ENCODE measurements at regions not wholly inside any gene's neighbourhood (a gene's known extent, or its start where the extent isn't known, plus 50 kb on each side); places are given as distances from the start of the nearest gene placed in this dataset.

DNA sequence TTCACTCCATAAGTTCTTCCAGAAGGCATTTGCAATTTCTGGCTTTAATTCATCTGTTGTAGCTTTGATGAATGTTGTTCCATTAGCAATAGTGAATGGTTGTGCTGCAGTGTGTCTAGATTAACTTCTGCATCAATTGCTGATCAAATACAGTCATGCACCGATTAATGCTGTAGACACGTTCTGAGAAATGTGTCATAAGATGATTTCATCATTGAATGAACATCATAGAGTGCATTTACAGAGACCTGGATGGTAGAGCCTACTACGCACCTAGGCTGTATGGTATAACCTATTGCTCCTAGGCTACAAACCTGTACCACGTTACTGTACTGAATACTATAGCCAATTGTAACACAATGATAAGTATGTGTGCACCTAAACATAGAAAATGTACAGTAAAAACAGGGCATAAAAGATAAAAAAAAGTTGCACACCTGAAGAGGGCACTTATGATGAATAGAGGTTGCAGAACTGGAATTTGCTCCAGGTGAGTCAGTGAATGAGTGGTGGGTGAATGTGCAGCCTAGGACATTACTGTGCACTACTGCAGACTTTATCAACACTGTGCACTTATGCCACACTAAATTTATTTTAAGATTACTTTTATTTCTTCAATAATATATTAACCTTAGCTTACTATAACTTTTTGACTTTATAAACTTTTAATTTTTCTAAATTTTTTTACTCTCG is 170.7 kb downstream of the HERPUD2 start:
- no peaks in the 10 kb centered on the region for H3K4me1 Mint-ChIP-seq (ENCODE audit: low read depth)
- H3K4me3 Mint-ChIP-seq (ENCODE audit: low read depth) = no peak overlapping the region
- no peaks in the 10 kb centered on the region for H3K36me3 Mint-ChIP-seq (ENCODE audit: insufficient read depth)
- peaks cover 43% of the 10 kb centered on the region for H3K27me3 Mint-ChIP-seq
- TF ChIP-seq, protein P1, sequence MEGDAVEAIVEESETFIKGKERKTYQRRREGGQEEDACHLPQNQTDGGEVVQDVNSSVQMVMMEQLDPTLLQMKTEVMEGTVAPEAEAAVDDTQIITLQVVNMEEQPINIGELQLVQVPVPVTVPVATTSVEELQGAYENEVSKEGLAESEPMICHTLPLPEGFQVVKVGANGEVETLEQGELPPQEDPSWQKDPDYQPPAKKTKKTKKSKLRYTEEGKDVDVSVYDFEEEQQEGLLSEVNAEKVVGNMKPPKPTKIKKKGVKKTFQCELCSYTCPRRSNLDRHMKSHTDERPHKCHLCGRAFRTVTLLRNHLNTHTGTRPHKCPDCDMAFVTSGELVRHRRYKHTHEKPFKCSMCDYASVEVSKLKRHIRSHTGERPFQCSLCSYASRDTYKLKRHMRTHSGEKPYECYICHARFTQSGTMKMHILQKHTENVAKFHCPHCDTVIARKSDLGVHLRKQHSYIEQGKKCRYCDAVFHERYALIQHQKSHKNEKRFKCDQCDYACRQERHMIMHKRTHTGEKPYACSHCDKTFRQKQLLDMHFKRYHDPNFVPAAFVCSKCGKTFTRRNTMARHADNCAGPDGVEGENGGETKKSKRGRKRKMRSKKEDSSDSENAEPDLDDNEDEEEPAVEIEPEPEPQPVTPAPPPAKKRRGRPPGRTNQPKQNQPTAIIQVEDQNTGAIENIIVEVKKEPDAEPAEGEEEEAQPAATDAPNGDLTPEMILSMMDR (IDR thresholded peaks at IDR 0.05; ENCODE audit: unreplicated experiment) = no peak
- no peak overlapping the region for H3K27ac Mint-ChIP-seq
- no peak for DNase-seq (ENCODE audit: low spot score, unreplicated experiment)
- H3K9me3 Mint-ChIP-seq (ENCODE audit: low read depth) = no peaks in the 10 kb centered on the region

DNA sequence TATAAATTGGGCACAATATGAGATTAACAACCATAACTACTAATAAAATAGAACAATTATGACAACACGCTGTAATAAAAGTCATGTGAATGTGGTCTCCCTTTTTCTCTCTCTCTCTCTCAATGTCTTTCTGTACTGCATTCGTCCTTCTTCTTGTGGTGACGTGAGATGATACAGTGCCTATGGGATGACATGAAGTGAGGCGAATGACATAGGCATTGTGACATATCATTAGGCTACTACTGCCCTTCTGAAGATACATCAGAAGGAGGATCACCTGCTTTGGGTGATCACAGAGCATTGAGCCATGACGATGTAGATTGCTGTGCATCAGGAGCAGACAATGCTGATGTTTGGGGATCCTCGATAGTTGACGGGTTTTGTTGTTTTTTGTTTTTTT is 171.6 kb downstream of the HERPUD2 start:
- H3K27ac Mint-ChIP-seq = no peak overlapping the region
- H3K4me1 Mint-ChIP-seq (ENCODE audit: low read depth) = no peaks in the 10 kb centered on the region
- peaks cover 49% of the 10 kb centered on the region for H3K27me3 Mint-ChIP-seq
- H3K9me3 Mint-ChIP-seq (ENCODE audit: low read depth) = no peaks in the 10 kb centered on the region
- H3K4me3 Mint-ChIP-seq (ENCODE audit: low read depth) = no peak overlapping the region
- TF ChIP-seq, protein P1 (IDR thresholded peaks at IDR 0.05; ENCODE audit: unreplicated experiment) = no peak
- H3K36me3 Mint-ChIP-seq (ENCODE audit: insufficient read depth) = no peaks in the 10 kb centered on the region
- DNase-seq (ENCODE audit: low spot score, unreplicated experiment) = no peak

DNA sequence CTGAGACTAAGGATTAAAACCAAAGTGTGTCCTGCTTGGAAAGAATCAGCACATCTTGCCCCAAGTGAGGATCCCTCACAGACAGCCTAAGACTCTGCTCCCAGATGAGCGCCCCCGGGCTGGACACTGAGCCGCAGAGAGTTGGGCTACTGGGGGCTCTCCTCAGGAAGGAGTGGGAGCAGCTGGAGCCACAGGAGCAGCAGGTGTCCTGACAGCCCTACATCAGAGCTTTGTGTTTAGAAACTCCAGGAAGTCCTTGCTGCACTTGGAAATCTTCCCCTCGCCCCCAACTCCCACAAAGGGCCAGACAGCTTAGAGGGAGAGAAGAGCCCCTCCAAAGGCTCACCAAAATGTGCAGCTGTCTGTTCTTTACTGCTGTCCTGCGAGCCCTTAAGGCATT is 172.2 kb downstream of the HERPUD2 start:
- Mint-ChIP-seq H3K4me1 (ENCODE audit: low read depth) (no peaks in the 10 kb centered on the region), H3K27ac (no peak overlapping the region), H3K4me3 (ENCODE audit: low read depth) (no peak overlapping the region), H3K27me3 (peaks cover 53% of the 10 kb centered on the region), H3K36me3 (ENCODE audit: insufficient read depth) (no peaks in the 10 kb centered on the region), H3K9me3 (ENCODE audit: low read depth) (no peaks in the 10 kb centered on the region)
- TF ChIP-seq, protein P1 (IDR thresholded peaks at IDR 0.05; ENCODE audit: unreplicated experiment) = no peak
- DNase-seq (ENCODE audit: low spot score, unreplicated experiment) = no peak

DNA sequence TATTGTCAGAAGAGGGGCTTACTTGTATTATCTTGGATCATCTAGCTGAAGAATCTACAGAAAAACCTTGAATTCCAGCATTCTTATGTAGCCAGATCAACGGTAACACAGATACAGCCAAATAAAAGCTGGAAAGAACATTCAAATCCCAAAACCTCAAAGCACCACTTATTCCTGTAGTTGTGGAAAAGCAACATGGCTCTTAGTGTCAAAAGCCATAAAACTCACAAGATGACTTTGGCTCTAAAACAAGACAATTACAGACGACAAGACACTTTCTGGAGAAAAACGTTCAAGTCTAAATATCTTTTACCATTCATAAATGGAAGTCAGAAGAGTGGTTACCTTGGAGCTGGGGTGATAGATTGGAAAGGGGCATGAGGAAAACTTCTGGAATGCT is 173.0 kb downstream of the HERPUD2 start:
- Mint-ChIP-seq H3K27ac (no peak overlapping the region), H3K27me3 (peaks cover 56% of the 10 kb centered on the region), H3K36me3 (ENCODE audit: insufficient read depth) (no peaks in the 10 kb centered on the region), H3K4me3 (ENCODE audit: low read depth) (no peak overlapping the region), H3K9me3 (ENCODE audit: low read depth) (no peaks in the 10 kb centered on the region), H3K4me1 (ENCODE audit: low read depth) (no peaks in the 10 kb centered on the region)
- TF ChIP-seq, protein P1 (IDR thresholded peaks at IDR 0.05; ENCODE audit: unreplicated experiment) = no peak
- no peak for DNase-seq (ENCODE audit: low spot score, unreplicated experiment)

DNA sequence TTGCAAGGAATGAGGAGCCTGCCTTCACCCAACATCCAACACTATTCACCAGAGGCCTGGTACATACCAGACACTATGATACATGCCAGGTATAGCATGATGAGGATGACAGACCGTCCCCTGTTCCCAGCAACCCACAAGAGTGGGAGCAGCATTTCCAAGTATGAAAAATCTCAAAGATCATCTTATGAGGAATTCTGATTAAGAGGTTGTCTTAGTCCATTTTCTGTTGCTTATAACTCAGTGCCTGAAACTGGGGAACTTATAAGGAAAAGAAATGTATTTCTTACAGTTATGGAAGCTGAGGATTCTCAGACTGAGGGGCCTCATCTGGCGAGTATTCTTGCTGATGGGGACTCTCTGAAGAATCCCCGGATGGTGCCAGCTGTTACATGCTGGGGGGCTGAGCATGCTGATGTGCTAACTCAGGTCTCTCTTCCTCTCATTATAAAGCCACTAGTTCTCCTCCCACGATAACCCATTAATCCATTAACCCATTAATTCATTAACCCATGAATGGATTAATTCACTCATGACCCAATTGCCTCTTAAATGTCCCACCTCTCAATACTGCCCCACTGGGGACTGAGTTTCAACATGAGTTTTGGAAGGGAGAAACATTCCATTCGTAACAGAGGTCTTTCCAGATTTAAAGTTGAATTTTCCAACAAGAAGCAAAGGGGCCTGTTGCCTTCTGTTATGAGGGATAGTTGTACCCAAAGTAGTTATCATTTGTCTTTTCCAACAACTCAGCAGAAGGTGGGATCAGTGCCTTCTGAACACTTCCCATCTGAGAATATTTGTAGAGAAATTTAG is 173.9 kb downstream of the HERPUD2 start:
- Mint-ChIP-seq H3K27me3 (peaks cover 50% of the 10 kb centered on the region), H3K4me1 (ENCODE audit: low read depth) (no peaks in the 10 kb centered on the region), H3K4me3 (ENCODE audit: low read depth) (no peak overlapping the region), H3K36me3 (ENCODE audit: insufficient read depth) (no peaks in the 10 kb centered on the region), H3K9me3 (ENCODE audit: low read depth) (no peaks in the 10 kb centered on the region), H3K27ac (no peak overlapping the region)
- TF ChIP-seq, protein P1 (IDR thresholded peaks at IDR 0.05; ENCODE audit: unreplicated experiment) = no peak
- DNase-seq (ENCODE audit: low spot score, unreplicated experiment) = no peak

Data from progenitor cell of endocrine pancreas (in vitro differentiated cells).